Hepatocyte (in vitro differentiated cells): ENCODE measurements at regions not wholly inside any gene's neighbourhood (a gene's known extent, or its start where the extent isn't known, plus 50 kb on each side); places are given as distances from the start of the nearest gene placed in this dataset.

Experiments used
- DNase-seq: peaks from one replicate; pipeline ENCODE4 v3.0.0-alpha.2; 2016; ENCODE audit warnings: low spot score
- H2AFZ ChIP-seq: fragments of 200-600 bp; sonication (generic); 2 replicates; pipeline ENCODE4 v1.6.0; 2016; ENCODE audit warnings: antibody characterized with exemption, mild to moderate bottlenecking
- H3K27ac ChIP-seq: fragments of 200-600 bp; sonication (generic); 2 replicates; pipeline ENCODE4 v1.5.1; 2016; ENCODE audit warnings: mild to moderate bottlenecking
- H3K27me3 ChIP-seq: fragments of 200-600 bp; sonication (generic); 2 replicates; pipeline ENCODE4 v1.6.1; 2016
- H3K36me3 ChIP-seq: fragments of 200-600 bp; sonication (generic); replicated peaks from 2 replicates; pipeline ENCODE4 v1.5.1; 2016; ENCODE audit warnings: low read depth; ENCODE audit not compliant: insufficient read depth
- H3K4me1 ChIP-seq: fragments of 200-600 bp; sonication (generic); 2 replicates; pipeline ENCODE4 v1.5.1; 2016; ENCODE audit warnings: mild to moderate bottlenecking, moderate library complexity; ENCODE audit not compliant: insufficient read depth
- H3K4me2 ChIP-seq: fragments of 200-600 bp; sonication (generic); 2 replicates; pipeline ENCODE4 v1.6.0; 2016
- H3K4me3 ChIP-seq: fragments of 200-600 bp; sonication (generic); 2 replicates; pipeline ENCODE4 v1.5.1; 2016; ENCODE audit warnings: mild to moderate bottlenecking
- H3K79me2 ChIP-seq: fragments of 200-600 bp; sonication (generic); 2 replicates; pipeline ENCODE4 v1.6.0; 2017; ENCODE audit warnings: mild to moderate bottlenecking
- H3K9me2 ChIP-seq: fragments of 200-600 bp; sonication (generic); replicated peaks from 2 replicates; pipeline ENCODE4 v1.6.0; 2017; ENCODE audit warnings: mild to moderate bottlenecking; ENCODE audit not compliant: insufficient read depth
- H3K9me3 ChIP-seq: fragments of 200-600 bp; sonication (generic); 2 replicates; pipeline ENCODE4 v1.5.1; 2016; ENCODE audit warnings: low read depth, mild to moderate bottlenecking
- H4K20me1 ChIP-seq: fragments of 200-600 bp; sonication (generic); 2 replicates; pipeline ENCODE4 v1.6.0; 2016; ENCODE audit warnings: mild to moderate bottlenecking; ENCODE audit not compliant: insufficient read depth, poor library complexity, severe bottlenecking
- EZH2 ChIP-seq: fragments of 200-600 bp; sonication (generic); IDR thresholded peaks from 2 replicates; pipeline ENCODE4 v1.6.1; 2016; ENCODE audit warnings: antibody characterized with exemption, mild to moderate bottlenecking, borderline replicate concordance
- EZH2phosphoT487 ChIP-seq: fragments of 200-600 bp; sonication (generic); IDR thresholded peaks from one replicate; pipeline ENCODE4 v1.6.1; 2018; ENCODE audit warnings: antibody characterized with exemption, mild to moderate bottlenecking, low read depth, moderate library complexity; ENCODE audit not compliant: unreplicated experiment, severe bottlenecking
- WGBS: methylation state at CpG from one replicate; pipeline ENCODE4 v1.1.6; 2016; ENCODE audit warnings: low lambda C conversion rate; ENCODE audit errors: missing lambda C conversion rate; 5-methylcytosine and 5-hydroxymethylcytosine counted together
- TF ChIP-seq, protein P1 (sequence below): fragments of 200-600 bp; sonication (generic); IDR thresholded peaks from 2 replicates; pipeline ENCODE4 v1.5.1; 2016; ENCODE audit warnings: antibody characterized with exemption, mild to moderate bottlenecking; ENCODE audit not compliant: poor library complexity

DNA sequence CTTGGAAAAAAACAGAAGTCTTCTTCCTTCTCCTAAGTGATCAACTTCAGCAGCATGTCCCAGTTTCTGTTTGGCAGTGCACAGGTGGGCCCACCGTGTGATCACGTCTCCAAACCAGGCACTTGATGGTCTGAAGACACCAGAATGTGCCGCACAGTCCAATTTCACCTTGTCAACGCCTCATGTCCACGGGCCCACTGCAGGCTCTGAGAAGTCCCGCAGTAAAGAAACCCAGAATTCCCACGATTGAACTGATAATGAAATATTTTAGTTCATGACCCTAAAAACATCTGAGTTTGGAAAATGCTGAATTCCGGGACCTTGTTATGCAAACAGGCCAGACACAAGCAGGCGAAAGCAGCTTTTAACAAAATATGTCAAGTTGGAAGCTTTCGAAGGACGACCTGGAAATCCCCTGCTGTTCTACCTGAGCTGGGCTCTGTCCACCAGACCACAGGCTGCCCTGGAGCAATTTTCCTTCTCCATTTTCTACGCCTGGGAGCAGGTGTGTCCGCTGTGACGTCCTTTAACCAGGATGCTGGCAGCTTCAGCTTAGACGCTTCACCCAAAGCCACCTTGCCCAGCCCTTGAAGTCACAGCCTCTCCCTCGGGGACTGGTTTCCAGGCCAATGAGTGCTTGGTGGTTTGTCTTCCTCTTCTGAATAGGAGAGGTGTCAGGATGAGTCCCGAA lies 167.8 kb upstream of the IQSEC1 start:
- TF ChIP-seq, protein P1, sequence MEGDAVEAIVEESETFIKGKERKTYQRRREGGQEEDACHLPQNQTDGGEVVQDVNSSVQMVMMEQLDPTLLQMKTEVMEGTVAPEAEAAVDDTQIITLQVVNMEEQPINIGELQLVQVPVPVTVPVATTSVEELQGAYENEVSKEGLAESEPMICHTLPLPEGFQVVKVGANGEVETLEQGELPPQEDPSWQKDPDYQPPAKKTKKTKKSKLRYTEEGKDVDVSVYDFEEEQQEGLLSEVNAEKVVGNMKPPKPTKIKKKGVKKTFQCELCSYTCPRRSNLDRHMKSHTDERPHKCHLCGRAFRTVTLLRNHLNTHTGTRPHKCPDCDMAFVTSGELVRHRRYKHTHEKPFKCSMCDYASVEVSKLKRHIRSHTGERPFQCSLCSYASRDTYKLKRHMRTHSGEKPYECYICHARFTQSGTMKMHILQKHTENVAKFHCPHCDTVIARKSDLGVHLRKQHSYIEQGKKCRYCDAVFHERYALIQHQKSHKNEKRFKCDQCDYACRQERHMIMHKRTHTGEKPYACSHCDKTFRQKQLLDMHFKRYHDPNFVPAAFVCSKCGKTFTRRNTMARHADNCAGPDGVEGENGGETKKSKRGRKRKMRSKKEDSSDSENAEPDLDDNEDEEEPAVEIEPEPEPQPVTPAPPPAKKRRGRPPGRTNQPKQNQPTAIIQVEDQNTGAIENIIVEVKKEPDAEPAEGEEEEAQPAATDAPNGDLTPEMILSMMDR, result no peak
- Histone ChIP-seq H3K4me2 (no peak overlapping the region), H3K79me2 (no peaks in the 10 kb centered on the region), H3K9me2 (no peaks in the 10 kb centered on the region), H3K27me3 (no peaks in the 10 kb centered on the region), H3K4me3 (no peak overlapping the region), H2AFZ (no peak overlapping the region), H3K9me3 (no peaks in the 10 kb centered on the region), H4K20me1 (no peaks in the 10 kb centered on the region), H3K4me1 (no peaks in the 10 kb centered on the region), H3K27ac (no peak overlapping the region), H3K36me3 (no peaks in the 10 kb centered on the region)
- no peak for DNase-seq
- WGBS, result 87% methylated on average over 17 of the region's 17 CpGs

DNA sequence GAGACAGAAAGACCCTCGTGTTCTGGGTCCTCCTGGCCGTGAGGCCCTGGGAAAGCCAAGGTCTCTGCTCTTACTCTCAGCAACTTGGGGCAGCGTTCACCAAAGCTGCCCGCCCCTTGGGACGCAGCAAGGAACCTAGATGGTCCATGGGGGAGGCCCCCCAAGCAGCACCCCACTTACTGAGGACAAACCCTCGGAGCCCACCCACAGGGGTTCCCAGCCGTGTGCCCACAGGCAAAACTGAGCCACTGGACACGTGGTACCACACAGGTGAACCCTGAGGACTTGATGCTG lies 166.2 kb upstream of the IQSEC1 start:
- TF ChIP-seq, protein P1, result no peak
- no peak for TF ChIP-seq EZH2
- TF ChIP-seq EZH2phosphoT487, result no peak
- no peaks in the 10 kb centered on the region for H3K9me2 ChIP-seq
- H2AFZ ChIP-seq, result no peak overlapping the region
- WGBS, result 86% methylated on average over 8 of the region's 8 CpGs
- no peak for DNase-seq
- H3K4me2 ChIP-seq, result no peak overlapping the region
- H3K4me1 ChIP-seq, result no peaks in the 10 kb centered on the region
- no peaks in the 10 kb centered on the region for H3K27me3 ChIP-seq
- no peaks in the 10 kb centered on the region for H3K79me2 ChIP-seq
- no peak overlapping the region for H3K4me3 ChIP-seq
- H3K27ac ChIP-seq, result no peak overlapping the region
- H4K20me1 ChIP-seq, result no peaks in the 10 kb centered on the region
- no peaks in the 10 kb centered on the region for H3K9me3 ChIP-seq
- no peaks in the 10 kb centered on the region for H3K36me3 ChIP-seq

DNA sequence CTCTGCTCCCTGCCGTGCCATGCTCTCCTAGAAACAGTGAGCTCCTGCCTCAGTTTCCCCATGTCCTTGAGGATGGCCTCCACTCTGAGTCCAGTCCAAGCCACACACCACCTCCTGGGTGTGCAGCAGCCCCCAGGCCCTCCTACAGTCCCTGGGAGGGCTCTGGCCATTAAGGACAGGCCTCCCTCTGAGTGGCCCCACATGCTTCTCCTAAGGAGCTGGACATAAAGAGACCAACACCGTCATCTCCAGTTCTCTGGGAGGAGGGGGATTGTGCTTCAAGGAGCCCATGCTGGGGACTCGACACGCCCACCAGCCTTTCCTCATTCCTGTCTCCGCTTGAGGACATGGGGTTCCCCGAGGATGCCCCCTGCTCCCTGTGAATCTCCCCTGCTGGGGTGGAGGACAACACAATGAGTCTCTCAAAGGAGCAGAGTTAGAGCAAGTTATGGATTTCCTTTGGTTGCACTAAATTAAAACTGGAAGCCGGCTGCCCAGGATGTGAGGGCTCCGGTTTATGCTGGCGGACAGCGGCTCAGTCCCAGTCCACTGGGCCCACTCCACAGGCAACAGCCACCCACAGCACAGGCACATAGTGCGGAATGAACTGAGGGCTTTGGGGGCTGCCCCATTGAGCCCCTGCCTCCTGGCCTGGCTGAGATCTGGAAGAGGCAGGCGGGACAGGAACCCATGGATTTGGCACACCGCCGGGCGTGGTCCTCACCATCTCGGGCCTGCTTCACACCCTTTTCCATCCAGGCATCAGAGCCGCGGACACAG lies 165.6 kb upstream of the IQSEC1 start:
- no peak overlapping the region for H2AFZ ChIP-seq
- no peak overlapping the region for H3K4me3 ChIP-seq
- no peak overlapping the region for H3K27ac ChIP-seq
- no peaks in the 10 kb centered on the region for H3K36me3 ChIP-seq
- 92% methylated on average over 18 of the region's 18 CpGs for WGBS
- no peak for DNase-seq
- no peaks in the 10 kb centered on the region for H3K4me1 ChIP-seq
- no peak overlapping the region for H3K4me2 ChIP-seq
- H3K79me2 ChIP-seq, result no peaks in the 10 kb centered on the region
- H4K20me1 ChIP-seq, result no peaks in the 10 kb centered on the region
- H3K27me3 ChIP-seq, result no peaks in the 10 kb centered on the region
- H3K9me2 ChIP-seq, result no peaks in the 10 kb centered on the region
- H3K9me3 ChIP-seq, result no peaks in the 10 kb centered on the region
- TF ChIP-seq, protein P1, result no peak
